ENCODE measurements at regions not wholly inside any gene's neighbourhood (a gene's known extent, or its start where the extent isn't known, plus 50 kb on each side); places are given as distances from the start of the nearest gene placed in this dataset.
"Not testable (repeated sequence)": the region's sequence is repeated elsewhere in the genome, so short reads cannot be mapped to it uniquely, and the experiment has no call there.

GRCh38 chr10:85105614-85106255 is 777.3 kb downstream of the CCSER2 start:
- POLR2A ChIA-PET: no interaction called here
- TF ChIP-seq CTCF (IDR thresholded peaks at IDR 0.05; ENCODE audit: control extremely low read depth, extremely low read depth, low read depth, missing control alignments): no peak
- no peak for DNase-seq (ENCODE audit: extremely low spot score)
- CTCF ChIA-PET: no interaction called here

DNA sequence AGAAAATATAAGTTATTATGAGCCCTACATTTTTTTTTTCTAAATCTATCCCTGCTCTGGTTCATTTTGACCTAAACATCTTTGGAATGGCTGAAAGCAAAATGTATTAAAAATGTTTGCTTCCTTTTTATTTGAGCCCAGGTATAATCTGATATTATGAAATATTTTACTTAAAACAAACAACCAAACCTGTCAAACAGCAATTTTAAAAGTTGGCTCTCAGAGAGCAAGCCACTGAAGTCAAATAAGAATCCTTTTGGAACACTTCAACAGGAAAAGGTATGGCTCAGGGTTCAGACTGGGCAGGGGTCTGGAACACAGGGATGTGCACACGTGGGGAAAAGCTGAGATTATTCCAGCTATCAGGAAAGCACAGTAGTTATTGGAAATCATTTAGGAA is 782.9 kb downstream of the CCSER2 start:
- ChIA-PET CTCF (no interaction called here), POLR2A (no interaction called here)
- no peak for DNase-seq (ENCODE audit: extremely low spot score)
- no peak for TF ChIP-seq CTCF (IDR thresholded peaks at IDR 0.05; ENCODE audit: control extremely low read depth, extremely low read depth, low read depth, missing control alignments)

DNA sequence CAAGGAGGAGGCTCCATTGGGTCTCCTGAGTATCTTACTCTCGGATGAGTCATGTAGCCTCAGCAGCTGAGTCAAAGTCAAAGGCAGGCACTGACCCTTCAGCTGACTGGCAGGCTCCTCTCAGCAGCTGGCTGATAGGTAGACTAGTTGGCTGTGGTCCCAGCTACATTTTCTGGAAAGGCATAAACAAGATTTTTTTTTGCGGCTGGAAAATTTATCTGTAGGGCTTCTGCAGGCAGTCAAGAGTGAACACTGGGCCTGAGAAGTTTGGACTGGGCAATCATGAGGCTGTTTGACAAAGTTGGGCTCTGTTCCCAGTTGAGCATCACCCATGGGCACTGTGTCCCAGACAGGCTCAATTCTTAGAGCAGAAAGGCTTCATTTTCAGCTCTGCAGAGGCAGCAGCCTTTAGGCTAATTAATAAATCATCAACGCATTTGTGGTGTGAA is 796.2 kb downstream of the CCSER2 start:
- no peak for DNase-seq (ENCODE audit: extremely low spot score)
- TF ChIP-seq CTCF (IDR thresholded peaks at IDR 0.05; ENCODE audit: control extremely low read depth, extremely low read depth, low read depth, missing control alignments): no peak
- ChIA-PET POLR2A (no interaction called here), CTCF (interaction anchor here (0.8 kb wide), 1 partner anchor 9 kb away, joined by 3 read pairs; no protein-coding TSS in a partner anchor)

DNA sequence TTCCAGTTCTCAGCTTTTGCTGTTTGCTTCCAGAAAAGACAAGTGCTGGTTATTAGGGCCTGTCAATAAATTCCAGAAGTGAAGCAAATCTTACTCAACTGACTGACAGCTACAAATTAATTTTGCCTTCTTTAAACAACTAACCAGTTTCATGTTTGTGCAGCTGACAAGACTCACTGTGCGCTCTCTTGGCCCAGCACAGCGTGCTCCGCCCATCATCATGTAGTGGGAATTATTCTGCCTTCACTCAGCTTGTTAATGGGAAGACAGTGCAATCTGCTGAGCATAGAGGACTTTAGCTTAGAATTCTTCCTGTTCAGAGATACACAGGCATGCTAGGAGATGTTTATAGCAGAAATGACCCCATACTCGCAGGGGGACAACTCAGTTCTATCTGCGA is 808.9 kb downstream of the CCSER2 start:
- TF ChIP-seq CTCF (IDR thresholded peaks at IDR 0.05; ENCODE audit: control extremely low read depth, extremely low read depth, low read depth, missing control alignments): no peak
- CTCF ChIA-PET: no interaction called here
- POLR2A ChIA-PET: no interaction called here
- DNase-seq (ENCODE audit: extremely low spot score): no peak

DNA sequence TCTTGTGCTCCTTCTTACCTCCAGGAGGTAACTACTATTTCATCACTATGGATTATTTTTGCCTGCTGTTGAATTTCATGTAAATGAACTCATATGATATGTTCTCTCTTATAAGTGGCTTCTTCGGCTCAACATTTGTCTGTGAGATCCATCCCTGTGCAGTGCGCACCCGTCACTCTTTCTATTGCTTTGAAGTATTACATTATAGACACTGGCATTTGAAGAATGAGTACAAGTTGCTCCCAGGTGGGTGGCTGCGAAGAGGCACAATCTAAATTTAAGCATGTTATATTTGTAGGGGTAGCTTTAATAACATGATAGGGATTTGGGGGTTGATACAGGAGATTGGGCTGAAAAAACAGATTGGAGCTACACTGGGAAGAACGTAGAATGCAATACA is 809.7 kb downstream of the CCSER2 start:
- no peak for DNase-seq (ENCODE audit: extremely low spot score)
- no peak for TF ChIP-seq CTCF (IDR thresholded peaks at IDR 0.05; ENCODE audit: control extremely low read depth, extremely low read depth, low read depth, missing control alignments)
- ChIA-PET CTCF (no interaction called here), POLR2A (no interaction called here)

GRCh38 chr10:85139124-85139523 is 810.7 kb downstream of the CCSER2 start:
- POLR2A ChIA-PET: no interaction called here
- no peak for TF ChIP-seq CTCF (IDR thresholded peaks at IDR 0.05; ENCODE audit: control extremely low read depth, extremely low read depth, low read depth, missing control alignments)
- CTCF ChIA-PET: no interaction called here
- DNase-seq (ENCODE audit: extremely low spot score): no peak

GRCh38 chr10:85141520-85141919 is 813.1 kb downstream of the CCSER2 start:
- DNase-seq (ENCODE audit: extremely low spot score); POLR2A ChIA-PET: not testable (repeated sequence)
- CTCF ChIA-PET: interaction anchor here (1.6 kb wide), 1 partner anchor 11 kb away, joined by 4 read pairs; no protein-coding TSS in a partner anchor

Data from GM10248 (cell line).